ENCODE measurements at regions not wholly inside any gene's neighbourhood (a gene's known extent, or its start where the extent isn't known, plus 50 kb on each side); places are given as distances from the start of the nearest gene placed in this dataset.

GRCh38 chr3:31004025-31004678 lies 109.7 kb upstream of the GADL1 start:
- no peak for DNase-seq (ENCODE audit: low read depth)

- DNase-seq (ENCODE audit: low read depth), result no peak
These were observed 114.5 kb upstream of the GADL1 start for GRCh38 chr3:31008994-31009393.

- DNase-seq (ENCODE audit: low read depth), result no peak
These were observed 115.4 kb upstream of the GADL1 start for GRCh38 chr3:31009881-31010280.

- no peak for DNase-seq (ENCODE audit: low read depth)
These were observed 116.0 kb upstream of the GADL1 start for GRCh38 chr3:31010491-31010890.

GRCh38 chr3:31011380-31011779 lies 116.9 kb upstream of the GADL1 start:
- DNase-seq (ENCODE audit: low read depth), result no peak

- DNase-seq (ENCODE audit: low read depth), result no peak
These were observed 118.6 kb upstream of the GADL1 start for GRCh38 chr3:31013090-31013489.

- DNase-seq (ENCODE audit: low read depth), result no peak
These were observed 119.4 kb upstream of the GADL1 start for GRCh38 chr3:31013843-31014242.

- DNase-seq (ENCODE audit: low read depth), result no peak
These were observed 120.0 kb upstream of the GADL1 start for GRCh38 chr3:31014317-31015040.

GRCh38 chr3:31016196-31016595 lies 121.7 kb upstream of the GADL1 start:
- no peak for DNase-seq (ENCODE audit: low read depth)

GRCh38 chr3:31022716-31023115 lies 128.3 kb upstream of the GADL1 start:
- no peak for DNase-seq (ENCODE audit: low read depth)

GRCh38 chr3:31025541-31025940 lies 131.1 kb upstream of the GADL1 start:
- DNase-seq (ENCODE audit: low read depth), result no peak

- DNase-seq (ENCODE audit: low read depth), result no peak
These were observed 132.8 kb upstream of the GADL1 start for GRCh38 chr3:31027191-31027761.

- DNase-seq (ENCODE audit: low read depth), result no peak
These were observed 133.5 kb upstream of the GADL1 start for GRCh38 chr3:31027914-31028313.

- no peak for DNase-seq (ENCODE audit: low read depth)
These were observed 134.3 kb upstream of the GADL1 start for GRCh38 chr3:31028766-31029165.

- no peak for DNase-seq (ENCODE audit: low read depth)
These were observed 135.2 kb upstream of the GADL1 start for GRCh38 chr3:31029706-31030105.

GRCh38 chr3:31035681-31036080 lies 141.2 kb upstream of the GADL1 start:
- no peak for DNase-seq (ENCODE audit: low read depth)

- no peak for DNase-seq (ENCODE audit: low read depth)
These were observed 143.8 kb upstream of the GADL1 start for GRCh38 chr3:31038086-31038739.

- no peak for DNase-seq (ENCODE audit: low read depth)
These were observed 144.7 kb upstream of the GADL1 start for GRCh38 chr3:31039145-31039544.

- DNase-seq (ENCODE audit: low read depth), result no peak
These were observed 146.9 kb upstream of the GADL1 start for GRCh38 chr3:31041161-31041978.

GRCh38 chr3:31043184-31043819 lies 148.8 kb upstream of the GADL1 start:
- no peak for DNase-seq (ENCODE audit: low read depth)

- no peak for DNase-seq (ENCODE audit: low read depth)
These were observed 153.2 kb upstream of the GADL1 start for GRCh38 chr3:31047673-31048072.

GRCh38 chr3:31048143-31048542 lies 153.7 kb upstream of the GADL1 start:
- no peak for DNase-seq (ENCODE audit: low read depth)
